HepG2 (cell line): ENCODE measurements at regions not wholly inside any gene's neighbourhood (a gene's known extent, or its start where the extent isn't known, plus 50 kb on each side); places are given as distances from the start of the nearest gene placed in this dataset.

Source experiments
- ATAC-seq: fragments of 200-7000 bp; cut with Tn5 transposase; 3 replicates; pipeline ENCODE4 v1.9.1; 2020; ENCODE audit warnings: mild to moderate bottlenecking, moderate library complexity
- BruUV-seq: library from RNA; stranded (reverse); fragments of 400-500 nt; replicated peaks from 2 replicates; lab custom pipeline; 2021; lab: Mats Ljungman, UMichigan
- CTCF ChIA-PET: fragments of 300-600 bp; formaldehyde crosslinking; extraction: SDS; loops from one replicate; lab custom pipeline; 2021; ENCODE audit warnings: low total read pairs, inconsistent platforms, low intra/inter-chr PET ratio; lab: Yijun Ruan, JAX
- POLR2A ChIA-PET: fragments of 350-600 bp; sonication (Branson Sonifier 250); formaldehyde crosslinking; loops from one replicate; lab custom pipeline; 2020; ENCODE audit warnings: antibody characterized with exemption, inconsistent platforms; lab: Yijun Ruan, JAX
- DNase-seq: peaks from one replicate; pipeline ENCODE4 v3.0.0-alpha.2; 2015; ENCODE audit warnings: low spot score
- FAIRE-seq: peaks from 3 replicates; lab custom pipeline; 2011; peaks lifted over from hg19 to GRCh38; lab: Jason Lieb, UNC
- H2AFZ ChIP-seq: one replicate; pipeline ENCODE4 v1.6.1; 2011; ENCODE audit warnings: low read length, inconsistent platforms
- H3K27ac ChIP-seq: fragments of 300-600 bp; 3 replicates; pipeline ENCODE4 v1.8.0; 2011; ENCODE audit warnings: mixed run types, mild to moderate bottlenecking, mixed read lengths, low read length, inconsistent platforms; ENCODE audit not compliant: insufficient read depth; ENCODE audit errors: extremely low read length
- H3K27me3 ChIP-seq, 2 experiments: fragments of 200-600 bp in 1 of 2; 2 replicates in 1 of 2; 3 replicates in 1 of 2; pipeline versions ENCODE4 v1.6.0 to v1.8.0; 2011; ENCODE audit warnings: low read length in 2 of 2, mild to moderate bottlenecking in 2 of 2, moderate library complexity in 2 of 2, inconsistent platforms in 1 of 2; ENCODE audit not compliant: insufficient read depth in 2 of 2, control insufficient read depth in 1 of 2
- H3K36me3 ChIP-seq, 2 experiments: fragments of 200-600 bp in 1 of 2; replicated peaks in 1 of 2; 2 replicates in 1 of 2; 3 replicates in 1 of 2; pipeline versions ENCODE4 v1.5.1 to v1.8.0; 2011; ENCODE audit warnings: low read length in 2 of 2, inconsistent platforms in 1 of 2; ENCODE audit not compliant: insufficient read depth in 2 of 2, control insufficient read depth in 1 of 2
- H3K4me1 ChIP-seq: 2 replicates; pipeline ENCODE4 v1.5.1; 2012; ENCODE audit warnings: low read length, inconsistent platforms; ENCODE audit not compliant: insufficient read depth
- H3K4me2 ChIP-seq: 2 replicates; pipeline ENCODE4 v1.6.0; 2011; ENCODE audit warnings: low read depth, low read length, inconsistent platforms
- H3K4me3 ChIP-seq, 3 experiments: fragments of 200-600 bp in 1 of 3; sonication (generic), shearing (Covaris generic) in 1 of 3; replicated peaks in 1 of 3; 2 replicates each; pipeline ENCODE4 v1.5.1; 2011 to 2016; ENCODE audit warnings: low read length in 3 of 3, inconsistent platforms in 2 of 3, low read depth in 2 of 3, mild to moderate bottlenecking in 2 of 3, control low read depth in 1 of 3, mixed read lengths in 1 of 3; ENCODE audit not compliant: insufficient read depth in 1 of 3
- H3K79me2 ChIP-seq: one replicate; pipeline ENCODE4 v1.6.1; 2011; ENCODE audit warnings: low read length, inconsistent platforms; ENCODE audit not compliant: insufficient read depth
- H3K9ac ChIP-seq: 2 replicates; pipeline ENCODE4 v1.6.0; 2011; ENCODE audit warnings: mild to moderate bottlenecking, low read depth, low read length, inconsistent platforms; ENCODE audit not compliant: insufficient read depth
- H3K9me3 ChIP-seq: 2 replicates; pipeline ENCODE4 v1.5.1; 2012; ENCODE audit warnings: mild to moderate bottlenecking, low read length
- H4K20me1 ChIP-seq: 2 replicates; pipeline ENCODE4 v1.6.0; 2011; ENCODE audit warnings: inconsistent platforms, mild to moderate bottlenecking, low read length, moderate library complexity; ENCODE audit not compliant: insufficient read depth
- CHD2 ChIP-seq: IDR thresholded peaks from 2 replicates; pipeline ENCODE4 v1.6.1; 2011; ENCODE audit warnings: low read depth, low read length, improper control_type of control experiment
- MATR3 ChIP-seq: sonication (generic); formaldehyde crosslinking; IDR thresholded peaks from 2 replicates; pipeline ENCODE4 v1.4.0; 2020; ENCODE audit warnings: missing genetic modification reagents
- NFE2L2 ChIP-seq: fragments of 150-350 bp; IDR thresholded peaks from 2 replicates; pipeline ENCODE4 v1.6.1; 2014; ENCODE audit warnings: low read length
- ZBTB3 ChIP-seq: sonication (generic); formaldehyde crosslinking; IDR thresholded peaks from 2 replicates; pipeline ENCODE4 v1.4.0; 2020; ENCODE audit warnings: low read depth, mild to moderate bottlenecking, moderate library complexity, missing genetic modification reagents, borderline replicate concordance
- ZNF264 ChIP-seq: sonication (generic); formaldehyde crosslinking; IDR thresholded peaks from 2 replicates; pipeline ENCODE4 v1.4.0; 2020; ENCODE audit warnings: missing genetic modification reagents
- ZNF317 ChIP-seq: sonication (generic); formaldehyde crosslinking; IDR thresholded peaks from 2 replicates; pipeline ENCODE4 v1.5.0; 2020; ENCODE audit warnings: mild to moderate bottlenecking, missing genetic modification reagents
- WGBS: methylation state at CpG from one replicate; pipeline ENCODE4 v1.1.6; 2017; ENCODE audit warnings: low lambda C conversion rate; 5-methylcytosine and 5-hydroxymethylcytosine counted together
- in situ Hi-C: cut with HindIII; loops from 2 replicates; pipeline ENCODE4 v1.10.0; 2017; ENCODE audit warnings: low pct_unique_long_range_greater_than_20kb; ENCODE audit not compliant: extremely low pct_ligation_motif_present
- intact Hi-C: fragments of 100-400 bp; cut with micrococcal nuclease; formaldehyde crosslinking; loops from one replicate; pipeline ENCODE4 v1.10.0; 2022; ENCODE audit not compliant: unreplicated experiment
- TF ChIP-seq, protein P1 (sequence below): sonication (generic); formaldehyde crosslinking; IDR thresholded peaks from 2 replicates; pipeline ENCODE4 v1.5.0; 2020; ENCODE audit warnings: mild to moderate bottlenecking, missing genetic modification reagents
- TF ChIP-seq, protein P2 (sequence below): sonication (generic); formaldehyde crosslinking; IDR thresholded peaks from 2 replicates; pipeline ENCODE4 v1.4.0; 2020; ENCODE audit warnings: missing genetic modification reagents, borderline replicate concordance
- TF ChIP-seq, protein P3 (sequence below), 2 experiments: sonication (generic) in 1 of 2; formaldehyde crosslinking in 1 of 2; IDR thresholded peaks; 2 replicates each; pipeline versions ENCODE4 v1.4.0 to v1.6.1; 2018 to 2020; ENCODE audit warnings: missing genetic modification reagents in 2 of 2, borderline replicate concordance in 1 of 2, low read depth in 1 of 2, mild to moderate bottlenecking in 1 of 2, missing biosample characterization in 1 of 2

DNA sequence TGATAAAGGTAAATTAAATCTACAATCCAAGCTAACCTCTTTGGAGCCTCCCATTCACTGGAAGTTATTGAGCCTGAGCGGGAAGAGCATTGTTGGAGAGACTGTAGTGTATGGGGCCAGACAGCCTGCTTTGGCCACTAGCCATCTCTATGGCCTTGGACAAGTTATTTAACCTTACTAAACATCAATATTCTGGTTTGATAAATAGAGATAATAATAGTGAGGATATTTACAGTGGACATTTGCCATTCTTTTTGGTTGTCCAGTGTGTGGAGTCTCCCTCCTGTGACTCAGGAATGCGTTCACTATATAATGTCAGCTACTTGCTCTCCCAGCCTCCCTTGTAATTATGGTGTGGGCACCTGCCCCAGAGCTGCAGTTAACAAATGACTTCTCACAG, 216.1 kb downstream of the SLC38A4 start:
- BruUV-seq: no TSS peak
- H4K20me1 ChIP-seq: no peaks in the 10 kb centered on the region
- H3K9ac ChIP-seq: no peak overlapping the region
- intact Hi-C loops: no loop called here
- TF ChIP-seq, protein P1, sequence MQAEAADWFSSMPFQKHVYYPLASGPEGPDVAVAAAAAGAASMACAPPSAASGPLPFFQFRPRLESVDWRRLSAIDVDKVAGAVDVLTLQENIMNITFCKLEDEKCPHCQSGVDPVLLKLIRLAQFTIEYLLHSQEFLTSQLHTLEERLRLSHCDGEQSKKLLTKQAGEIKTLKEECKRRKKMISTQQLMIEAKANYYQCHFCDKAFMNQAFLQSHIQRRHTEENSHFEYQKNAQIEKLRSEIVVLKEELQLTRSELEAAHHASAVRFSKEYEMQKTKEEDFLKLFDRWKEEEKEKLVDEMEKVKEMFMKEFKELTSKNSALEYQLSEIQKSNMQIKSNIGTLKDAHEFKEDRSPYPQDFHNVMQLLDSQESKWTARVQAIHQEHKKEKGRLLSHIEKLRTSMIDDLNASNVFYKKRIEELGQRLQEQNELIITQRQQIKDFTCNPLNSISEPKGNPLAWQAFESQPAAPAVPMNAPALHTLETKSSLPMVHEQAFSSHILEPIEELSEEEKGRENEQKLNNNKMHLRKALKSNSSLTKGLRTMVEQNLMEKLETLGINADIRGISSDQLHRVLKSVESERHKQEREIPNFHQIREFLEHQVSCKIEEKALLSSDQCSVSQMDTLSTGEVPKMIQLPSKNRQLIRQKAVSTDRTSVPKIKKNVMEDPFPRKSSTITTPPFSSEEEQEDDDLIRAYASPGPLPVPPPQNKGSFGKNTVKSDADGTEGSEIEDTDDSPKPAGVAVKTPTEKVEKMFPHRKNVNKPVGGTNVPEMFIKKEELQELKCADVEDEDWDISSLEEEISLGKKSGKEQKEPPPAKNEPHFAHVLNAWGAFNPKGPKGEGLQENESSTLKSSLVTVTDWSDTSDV (CRISPR knock-in tag): no peak
- TF ChIP-seq ZNF317 (CRISPR knock-in tag): no peak
- H3K4me1 ChIP-seq: peaks cover 17% of the 10 kb centered on the region
- no peak overlapping the region for H2AFZ ChIP-seq
- ChIA-PET CTCF (no interaction called here), POLR2A (no interaction called here)
- no peaks in the 10 kb centered on the region; a peak in 1 of 5 replicates for H3K36me3 ChIP-seq
- FAIRE-seq: no peak
- no peak overlapping the region for H3K4me3 ChIP-seq
- no peak overlapping the region for H3K27ac ChIP-seq
- H3K9me3 ChIP-seq: no peaks in the 10 kb centered on the region; the same call in 1 of the 2 replicates
- H3K27me3 ChIP-seq: no peaks in the 10 kb centered on the region
- H3K79me2 ChIP-seq: no peaks in the 10 kb centered on the region
- no peak for ATAC-seq
- in situ Hi-C loops: no loop called here
- H3K4me2 ChIP-seq: no peak overlapping the region
- DNase-seq: no peak
- WGBS: 98% methylated on average over 2 of the region's 2 CpGs

- Histone ChIP-seq H3K9ac (no peak overlapping the region), H4K20me1 (no peaks in the 10 kb centered on the region), H3K36me3 (no peaks in the 10 kb centered on the region; a peak in 1 of 5 replicates), H3K27ac (no peak overlapping the region), H3K79me2 (no peaks in the 10 kb centered on the region), H3K9me3 (no peaks in the 10 kb centered on the region), H3K4me2 (no peak overlapping the region), H2AFZ (no peak overlapping the region), H3K4me1 (peaks cover 17% of the 10 kb centered on the region), H3K4me3 (no peak overlapping the region), H3K27me3 (no peaks in the 10 kb centered on the region)
- POLR2A ChIA-PET: no interaction called here
- TF ChIP-seq, protein P2, sequence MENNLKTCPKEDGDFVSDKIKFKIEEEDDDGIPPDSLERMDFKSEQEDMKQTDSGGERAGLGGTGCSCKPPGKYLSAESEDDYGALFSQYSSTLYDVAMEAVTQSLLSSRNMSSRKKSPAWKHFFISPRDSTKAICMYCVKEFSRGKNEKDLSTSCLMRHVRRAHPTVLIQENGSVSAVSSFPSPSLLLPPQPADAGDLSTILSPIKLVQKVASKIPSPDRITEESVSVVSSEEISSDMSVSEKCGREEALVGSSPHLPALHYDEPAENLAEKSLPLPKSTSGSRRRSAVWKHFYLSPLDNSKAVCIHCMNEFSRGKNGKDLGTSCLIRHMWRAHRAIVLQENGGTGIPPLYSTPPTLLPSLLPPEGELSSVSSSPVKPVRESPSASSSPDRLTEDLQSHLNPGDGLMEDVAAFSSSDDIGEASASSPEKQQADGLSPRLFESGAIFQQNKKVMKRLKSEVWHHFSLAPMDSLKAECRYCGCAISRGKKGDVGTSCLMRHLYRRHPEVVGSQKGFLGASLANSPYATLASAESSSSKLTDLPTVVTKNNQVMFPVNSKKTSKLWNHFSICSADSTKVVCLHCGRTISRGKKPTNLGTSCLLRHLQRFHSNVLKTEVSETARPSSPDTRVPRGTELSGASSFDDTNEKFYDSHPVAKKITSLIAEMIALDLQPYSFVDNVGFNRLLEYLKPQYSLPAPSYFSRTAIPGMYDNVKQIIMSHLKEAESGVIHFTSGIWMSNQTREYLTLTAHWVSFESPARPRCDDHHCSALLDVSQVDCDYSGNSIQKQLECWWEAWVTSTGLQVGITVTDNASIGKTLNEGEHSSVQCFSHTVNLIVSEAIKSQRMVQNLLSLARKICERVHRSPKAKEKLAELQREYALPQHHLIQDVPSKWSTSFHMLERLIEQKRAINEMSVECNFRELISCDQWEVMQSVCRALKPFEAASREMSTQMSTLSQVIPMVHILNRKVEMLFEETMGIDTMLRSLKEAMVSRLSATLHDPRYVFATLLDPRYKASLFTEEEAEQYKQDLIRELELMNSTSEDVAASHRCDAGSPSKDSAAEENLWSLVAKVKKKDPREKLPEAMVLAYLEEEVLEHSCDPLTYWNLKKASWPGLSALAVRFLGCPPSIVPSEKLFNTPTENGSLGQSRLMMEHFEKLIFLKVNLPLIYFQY: no peak
- TF ChIP-seq, protein P3, sequence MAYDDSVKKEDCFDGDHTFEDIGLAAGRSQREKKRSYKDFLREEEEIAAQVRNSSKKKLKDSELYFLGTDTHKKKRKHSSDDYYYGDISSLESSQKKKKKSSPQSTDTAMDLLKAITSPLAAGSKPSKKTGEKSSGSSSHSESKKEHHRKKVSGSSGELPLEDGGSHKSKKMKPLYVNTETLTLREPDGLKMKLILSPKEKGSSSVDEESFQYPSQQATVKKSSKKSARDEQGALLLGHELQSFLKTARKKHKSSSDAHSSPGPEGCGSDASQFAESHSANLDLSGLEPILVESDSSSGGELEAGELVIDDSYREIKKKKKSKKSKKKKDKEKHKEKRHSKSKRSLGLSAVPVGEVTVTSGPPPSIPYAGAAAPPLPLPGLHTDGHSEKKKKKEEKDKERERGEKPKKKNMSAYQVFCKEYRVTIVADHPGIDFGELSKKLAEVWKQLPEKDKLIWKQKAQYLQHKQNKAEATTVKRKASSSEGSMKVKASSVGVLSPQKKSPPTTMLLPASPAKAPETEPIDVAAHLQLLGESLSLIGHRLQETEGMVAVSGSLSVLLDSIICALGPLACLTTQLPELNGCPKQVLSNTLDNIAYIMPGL (CRISPR knock-in tag; IDR thresholded peaks at IDR 0.05; ENCODE audit: borderline replicate concordance in 1 of 2, low read depth in 1 of 2): no peak
- TF ChIP-seq ZNF264 (CRISPR knock-in tag) (no peak), CHD2 (no peak), ZBTB3 (CRISPR knock-in tag) (no peak), MATR3 (CRISPR knock-in tag) (no peak), NFE2L2 (no peak)
- FAIRE-seq: no peak
- intact Hi-C loops: no loop called here
- BruUV-seq: no TSS peak
- no peak for DNase-seq
- CTCF ChIA-PET: no interaction called here
- ATAC-seq: no peak
- in situ Hi-C loops: no loop called here
- WGBS: 89% methylated on average over 1 of the region's 1 CpG
Measured at GRCh38 chr12:46609273-46609623, 216.5 kb downstream of the SLC38A4 start.
